Ascending aorta (tissue), 2 donors: ENCODE measurements at regions not wholly inside any gene's neighbourhood (a gene's known extent, or its start where the extent isn't known, plus 50 kb on each side); places are given as distances from the start of the nearest gene placed in this dataset.

ENCODE experiments used
- DNase-seq, 2 donors: peaks; one replicate each; pipeline ENCODE4 v3.0.0-alpha.2; 2019; ENCODE audit warnings: low spot score in 2 of 2
- H3K27ac ChIP-seq, 2 donors: fragments of 200-600 bp; sonication (generic); one replicate each; pipeline ENCODE4 v1.5.1; 2016 to 2017; ENCODE audit warnings: mild to moderate bottlenecking in 1 of 2
- H3K27me3 ChIP-seq: fragments of 200-600 bp; sonication (generic); one replicate; pipeline ENCODE4 v1.5.1; 2017
- H3K36me3 ChIP-seq, 2 donors: fragments of 200-600 bp; sonication (generic); one replicate each; pipeline ENCODE4 v1.5.1; 2016
- H3K4me1 ChIP-seq, 2 donors: fragments of 200-600 bp; sonication (generic); one replicate each; pipeline ENCODE4 v1.5.1; 2016 to 2017; ENCODE audit warnings: mild to moderate bottlenecking in 1 of 2
- H3K4me3 ChIP-seq, 2 donors: fragments of 200-600 bp; sonication (generic); one replicate each; pipeline ENCODE4 v1.5.1; 2016 to 2017; ENCODE audit warnings: mild to moderate bottlenecking in 1 of 2
- H3K9me3 ChIP-seq, 2 donors: fragments of 200-600 bp; sonication (generic); one replicate each; pipeline ENCODE4 v1.5.1; 2016
- intact Hi-C: fragments of 100-400 bp; cut with DNase I; formaldehyde crosslinking; loops from one replicate; pipeline ENCODE4 v1.15.1; 2023
- TF ChIP-seq, protein P1 (sequence below), 3 experiments: fragments of 200-600 bp in 2 of 3; fragments of 450-650 bp in 1 of 3; sonication (generic) in 2 of 3; IDR thresholded peaks; one replicate each; pipeline ENCODE4 v1.5.1; 2016 to 2019; ENCODE audit warnings: antibody characterized with exemption in 3 of 3, mild to moderate bottlenecking in 1 of 3, moderate library complexity in 1 of 3

- H3K27ac ChIP-seq = no peak overlapping the region
- H3K4me3 ChIP-seq = no peak overlapping the region
- intact Hi-C loops = no loop called here
- no peaks in the 10 kb centered on the region for H3K9me3 ChIP-seq
- no peaks in the 10 kb centered on the region for H3K4me1 ChIP-seq
- DNase-seq = no peak
- TF ChIP-seq, protein P1, sequence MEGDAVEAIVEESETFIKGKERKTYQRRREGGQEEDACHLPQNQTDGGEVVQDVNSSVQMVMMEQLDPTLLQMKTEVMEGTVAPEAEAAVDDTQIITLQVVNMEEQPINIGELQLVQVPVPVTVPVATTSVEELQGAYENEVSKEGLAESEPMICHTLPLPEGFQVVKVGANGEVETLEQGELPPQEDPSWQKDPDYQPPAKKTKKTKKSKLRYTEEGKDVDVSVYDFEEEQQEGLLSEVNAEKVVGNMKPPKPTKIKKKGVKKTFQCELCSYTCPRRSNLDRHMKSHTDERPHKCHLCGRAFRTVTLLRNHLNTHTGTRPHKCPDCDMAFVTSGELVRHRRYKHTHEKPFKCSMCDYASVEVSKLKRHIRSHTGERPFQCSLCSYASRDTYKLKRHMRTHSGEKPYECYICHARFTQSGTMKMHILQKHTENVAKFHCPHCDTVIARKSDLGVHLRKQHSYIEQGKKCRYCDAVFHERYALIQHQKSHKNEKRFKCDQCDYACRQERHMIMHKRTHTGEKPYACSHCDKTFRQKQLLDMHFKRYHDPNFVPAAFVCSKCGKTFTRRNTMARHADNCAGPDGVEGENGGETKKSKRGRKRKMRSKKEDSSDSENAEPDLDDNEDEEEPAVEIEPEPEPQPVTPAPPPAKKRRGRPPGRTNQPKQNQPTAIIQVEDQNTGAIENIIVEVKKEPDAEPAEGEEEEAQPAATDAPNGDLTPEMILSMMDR (IDR thresholded peaks at IDR 0.05) = no peak
- no peaks in the 10 kb centered on the region for H3K36me3 ChIP-seq
- H3K27me3 ChIP-seq = no peaks in the 10 kb centered on the region
Observed at GRCh38 chr4:142955501-142955900, 109.4 kb upstream of the INPP4B start.

- TF ChIP-seq, protein P1 (IDR thresholded peaks at IDR 0.05) = no peak
- DNase-seq = no peak
- Histone ChIP-seq H3K4me1 (no peaks in the 10 kb centered on the region), H3K9me3 (no peaks in the 10 kb centered on the region), H3K27me3 (no peaks in the 10 kb centered on the region), H3K36me3 (no peaks in the 10 kb centered on the region), H3K4me3 (no peak overlapping the region), H3K27ac (no peak overlapping the region)
- intact Hi-C loops = no loop called here
Observed at GRCh38 chr4:142959173-142959572, 113.1 kb upstream of the INPP4B start.

- intact Hi-C loops = no loop called here
- Histone ChIP-seq H3K27me3 (no peaks in the 10 kb centered on the region), H3K27ac (no peak overlapping the region), H3K36me3 (no peaks in the 10 kb centered on the region), H3K4me1 (no peaks in the 10 kb centered on the region), H3K9me3 (no peaks in the 10 kb centered on the region), H3K4me3 (no peak overlapping the region)
- TF ChIP-seq, protein P1 (IDR thresholded peaks at IDR 0.05) = no peak
- DNase-seq = no peak
Observed at GRCh38 chr4:142960126-142960525, 114.0 kb upstream of the INPP4B start.

GRCh38 chr4:142960867-142961644 is 115.0 kb upstream of the INPP4B start:
- H3K27me3 ChIP-seq = no peaks in the 10 kb centered on the region
- intact Hi-C loops = no loop called here
- H3K4me1 ChIP-seq = no peaks in the 10 kb centered on the region
- DNase-seq = no peak
- TF ChIP-seq, protein P1 (IDR thresholded peaks at IDR 0.05) = no peak
- H3K36me3 ChIP-seq = no peaks in the 10 kb centered on the region
- no peak overlapping the region for H3K4me3 ChIP-seq
- H3K9me3 ChIP-seq = no peaks in the 10 kb centered on the region
- H3K27ac ChIP-seq = no peak overlapping the region

GRCh38 chr4:142961866-142962265 is 115.8 kb upstream of the INPP4B start:
- Histone ChIP-seq H3K27ac (no peak overlapping the region), H3K9me3 (no peaks in the 10 kb centered on the region), H3K4me1 (no peaks in the 10 kb centered on the region), H3K27me3 (no peaks in the 10 kb centered on the region), H3K4me3 (no peak overlapping the region), H3K36me3 (no peaks in the 10 kb centered on the region)
- TF ChIP-seq, protein P1 (IDR thresholded peaks at IDR 0.05) = no peak
- intact Hi-C loops = no loop called here
- no peak for DNase-seq
